CD1c-positive myeloid dendritic cell (primary cell): ENCODE measurements at regions not wholly inside any gene's neighbourhood (a gene's known extent, or its start where the extent isn't known, plus 50 kb on each side); places are given as distances from the start of the nearest gene placed in this dataset.
"Not testable (repeated sequence)": the region's sequence is repeated elsewhere in the genome, so short reads cannot be mapped to it uniquely, and the experiment has no call there.

ENCODE experiments used
- DNase-seq: peaks from one replicate; pipeline ENCODE4 v3.0.0-alpha.2; 2016; ENCODE audit errors: extremely low spot score

- peak; percentile 28 for DNase-seq
These were observed 100.0 kb upstream of the EDEM3 start for GRCh38 chr1:184854496-184855140.

DNA sequence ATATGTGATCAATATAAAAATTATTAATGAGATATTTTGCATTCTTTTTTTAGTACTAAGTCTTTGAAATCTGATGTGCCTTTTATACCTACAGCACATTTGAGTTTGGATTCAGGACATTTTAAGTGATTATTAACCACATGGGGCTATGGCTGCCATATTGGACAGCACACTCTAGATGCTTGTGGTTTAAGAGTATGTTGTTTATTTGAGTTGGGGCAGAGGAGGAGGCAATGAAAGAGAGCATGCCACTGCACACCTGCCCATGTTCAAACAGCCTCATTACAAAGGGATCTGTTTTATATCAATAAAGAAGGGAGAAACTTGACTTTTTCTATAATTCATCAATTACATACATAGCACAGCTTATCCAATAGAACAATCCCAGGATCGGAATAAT, 99.4 kb upstream of the EDEM3 start:
- DNase-seq, result no peak

DNA sequence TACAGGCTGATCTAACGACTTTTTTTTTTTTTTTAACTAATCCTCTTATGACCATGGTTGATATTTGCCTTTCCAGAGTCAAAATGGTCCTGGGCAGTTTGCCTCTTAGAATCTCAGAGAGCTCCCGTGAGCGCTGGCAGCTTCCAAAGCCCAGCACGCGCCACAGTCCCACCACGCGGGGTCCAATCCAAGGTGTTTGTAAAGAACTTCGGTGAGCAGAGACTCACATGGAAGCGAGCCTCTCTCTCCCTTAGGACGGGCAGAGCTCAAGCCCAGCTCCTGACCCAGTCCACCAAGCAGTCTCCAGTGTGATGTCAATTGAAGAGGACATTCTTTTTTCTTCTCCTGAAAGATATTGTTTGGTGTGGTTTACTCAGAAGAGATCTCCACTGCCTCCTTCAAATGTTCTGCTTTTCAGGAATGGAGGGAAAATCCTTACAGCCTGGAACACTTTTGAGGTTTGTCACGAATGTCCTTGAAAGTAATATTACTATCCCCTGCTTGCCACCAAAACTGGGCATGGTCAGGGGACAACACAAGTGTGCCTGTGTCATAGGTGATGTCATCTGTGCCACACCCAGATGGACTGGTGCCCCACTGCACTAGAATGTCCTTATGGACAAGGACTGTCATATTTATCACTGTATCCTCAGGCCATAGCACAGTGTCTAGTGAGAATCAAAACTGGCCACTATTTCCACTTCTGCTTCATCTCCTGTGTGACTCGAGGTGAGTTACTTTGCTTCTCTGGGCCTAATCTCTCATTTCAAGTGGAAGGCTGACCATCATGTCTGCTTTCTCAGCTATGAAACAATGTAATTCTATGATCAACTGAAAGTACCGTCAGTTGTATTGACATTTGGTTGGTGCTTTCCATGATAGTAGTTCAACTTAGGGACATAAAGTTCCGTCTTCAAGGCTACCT, 97.4 kb upstream of the EDEM3 start:
- DNase-seq, result no peak

DNA sequence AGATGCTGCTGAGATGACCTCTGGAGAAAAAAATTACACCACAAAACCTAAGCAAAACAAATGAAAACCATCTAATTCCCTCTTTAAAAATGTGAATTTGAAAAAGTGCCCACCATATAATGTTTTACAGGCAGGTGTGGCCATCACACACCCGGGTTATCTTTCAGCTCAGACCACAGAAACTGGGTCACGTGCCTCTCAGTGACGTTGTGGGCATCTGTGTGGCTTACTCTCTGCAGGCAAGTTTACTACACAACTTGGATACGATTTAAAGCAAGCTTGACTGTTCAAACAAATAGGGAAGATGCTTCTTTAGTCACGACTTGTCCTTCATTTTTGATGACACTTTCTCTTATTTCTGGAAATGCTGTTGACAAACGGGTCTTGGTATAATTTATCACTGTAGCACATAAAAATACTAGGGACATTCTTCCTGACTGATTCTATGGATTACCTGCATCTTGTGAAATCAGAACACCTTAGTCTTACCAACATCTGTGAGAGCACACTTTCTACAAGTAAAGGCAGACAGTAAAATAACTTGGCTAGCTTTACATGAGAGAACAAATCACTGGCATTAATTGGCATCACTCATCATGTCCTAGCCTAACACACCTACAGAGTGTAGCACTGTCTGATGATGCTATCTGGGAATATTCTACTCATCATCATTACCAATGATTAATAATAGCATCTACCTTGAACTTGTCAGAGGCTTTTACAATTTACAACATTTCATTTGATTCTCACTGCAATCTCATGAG, 89.3 kb upstream of the EDEM3 start:
- no peak for DNase-seq

DNA sequence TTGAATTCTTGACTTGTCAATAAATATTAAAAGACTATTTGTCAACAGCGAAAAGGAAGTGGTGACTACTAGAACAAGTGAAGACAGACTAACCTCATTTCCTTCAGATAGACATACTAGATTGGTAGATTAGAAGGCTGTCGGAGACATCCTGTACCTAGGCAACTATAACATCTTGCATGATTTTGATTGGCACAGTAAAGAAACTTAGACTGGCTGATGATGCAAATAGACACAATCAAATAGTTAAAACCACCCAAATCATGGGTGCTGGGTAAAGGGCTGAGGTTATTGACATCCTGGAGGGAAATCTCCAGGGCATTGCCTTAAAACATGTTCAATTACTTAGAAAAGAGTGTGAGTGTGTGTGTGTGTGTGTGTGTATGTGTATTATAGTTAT, 85.9 kb upstream of the EDEM3 start:
- peak; percentile 10 for DNase-seq

GRCh38 chr1:184838504-184838951, 83.9 kb upstream of the EDEM3 start:
- peak; percentile 8 for DNase-seq

DNA sequence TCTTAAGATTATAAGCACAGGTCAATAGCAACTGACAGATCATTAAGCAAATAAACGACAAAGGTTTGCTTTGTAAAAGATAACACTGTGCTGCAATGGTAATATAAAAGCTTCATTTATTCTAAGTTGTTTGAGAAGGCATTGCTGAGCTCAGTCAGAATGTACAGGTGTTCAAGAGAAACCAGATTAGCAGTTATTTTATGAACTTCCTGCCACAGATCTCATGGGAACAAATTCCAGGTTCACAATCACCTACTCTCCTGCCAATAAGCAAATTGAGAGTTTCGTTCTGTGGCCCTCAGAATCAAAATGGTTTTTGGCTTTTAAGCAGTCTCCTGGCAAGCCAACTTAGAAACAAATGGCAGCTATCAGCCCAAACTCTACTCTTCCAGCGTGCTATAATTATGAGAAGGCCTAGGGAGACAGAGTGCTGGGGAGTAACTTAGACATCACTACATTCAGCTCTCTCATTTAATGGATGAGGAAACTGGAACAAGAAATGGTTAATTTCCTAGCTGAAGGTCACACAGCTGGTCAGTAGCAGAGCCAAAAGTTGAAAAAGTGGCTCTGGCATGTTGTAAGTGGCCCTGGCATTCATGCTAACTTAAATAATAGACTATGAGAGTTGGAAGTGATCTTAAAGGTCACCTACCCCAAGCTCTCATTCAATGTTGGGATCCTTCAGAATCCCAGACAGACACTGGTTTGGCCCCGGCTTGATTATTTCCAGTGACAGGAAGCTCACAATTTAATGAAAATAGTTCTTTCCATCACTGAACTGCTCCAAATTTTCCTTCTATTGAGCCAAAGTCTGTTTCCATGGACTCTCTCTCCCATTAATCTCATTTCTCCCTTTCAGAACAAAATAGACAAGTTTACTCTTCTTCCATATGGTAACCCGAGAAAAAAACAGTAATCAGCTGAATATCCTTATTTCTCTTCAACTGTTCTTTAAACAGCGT, 82.6 kb upstream of the EDEM3 start:
- DNase-seq, result no peak

GRCh38 chr1:184836141-184836540, 81.5 kb upstream of the EDEM3 start:
- DNase-seq, result no peak

GRCh38 chr1:184833994-184834393, 79.3 kb upstream of the EDEM3 start:
- not testable (repeated sequence) for DNase-seq

DNA sequence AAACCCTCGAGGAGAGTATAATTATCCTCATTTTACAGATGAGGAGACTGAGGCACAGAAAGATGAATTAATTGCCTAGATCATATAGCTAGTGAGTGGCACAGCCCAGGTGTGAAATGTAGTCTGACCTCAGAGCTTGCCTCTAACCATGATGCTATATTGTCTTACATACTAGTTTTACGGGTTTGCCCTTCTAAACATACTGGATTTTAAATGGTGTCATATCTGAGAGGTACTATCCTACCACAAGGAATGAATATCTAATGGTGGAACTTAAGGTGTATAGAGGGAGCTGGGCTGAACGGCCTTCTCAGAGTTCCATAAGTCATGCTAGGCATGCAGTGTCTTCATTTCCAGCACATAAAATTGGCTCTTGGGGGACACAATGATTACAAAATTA, 77.9 kb upstream of the EDEM3 start:
- no peak for DNase-seq

- DNase-seq, result not testable (repeated sequence)
These were observed 74.8 kb upstream of the EDEM3 start for GRCh38 chr1:184829496-184829895.

DNA sequence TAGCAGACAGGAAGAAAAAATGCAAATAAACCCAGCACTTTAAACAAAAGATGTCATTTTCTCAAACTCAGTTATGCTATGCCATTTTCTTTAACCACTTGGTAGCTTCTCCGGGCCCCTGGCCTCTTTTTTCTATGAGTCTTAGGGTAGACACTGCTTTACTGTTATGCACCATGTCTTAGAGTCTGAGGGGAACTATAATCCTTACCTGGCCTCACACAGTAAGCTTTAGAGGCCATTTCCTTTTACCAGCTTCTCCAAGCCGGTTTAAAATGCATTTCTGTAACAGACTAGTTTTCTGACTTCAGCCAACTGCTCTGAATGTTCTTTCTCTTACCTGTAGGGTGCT, 73.7 kb upstream of the EDEM3 start:
- no peak for DNase-seq

- DNase-seq, result no peak
These were observed 73.1 kb upstream of the EDEM3 start for GRCh38 chr1:184827600-184828368.

DNA sequence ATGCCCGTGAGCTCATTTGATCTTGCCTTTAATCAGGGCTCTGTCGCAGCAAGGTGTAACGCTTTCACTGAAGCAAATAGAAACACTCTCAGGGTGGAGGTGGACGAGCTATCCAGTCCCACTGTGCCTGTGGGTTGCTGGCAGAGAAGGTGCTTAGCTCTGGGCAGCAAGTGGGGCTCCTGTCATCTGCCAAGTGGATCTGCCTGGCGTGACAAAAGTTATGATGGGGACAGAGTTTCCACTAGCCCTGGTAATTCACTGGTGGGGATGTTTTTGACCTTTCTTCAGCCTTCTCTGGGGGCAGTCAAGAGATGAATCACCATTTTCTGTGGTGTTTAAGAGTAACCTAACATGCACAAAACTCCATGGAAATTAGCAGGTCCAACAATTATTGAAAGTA, 71.3 kb upstream of the EDEM3 start:
- DNase-seq, result no peak

DNA sequence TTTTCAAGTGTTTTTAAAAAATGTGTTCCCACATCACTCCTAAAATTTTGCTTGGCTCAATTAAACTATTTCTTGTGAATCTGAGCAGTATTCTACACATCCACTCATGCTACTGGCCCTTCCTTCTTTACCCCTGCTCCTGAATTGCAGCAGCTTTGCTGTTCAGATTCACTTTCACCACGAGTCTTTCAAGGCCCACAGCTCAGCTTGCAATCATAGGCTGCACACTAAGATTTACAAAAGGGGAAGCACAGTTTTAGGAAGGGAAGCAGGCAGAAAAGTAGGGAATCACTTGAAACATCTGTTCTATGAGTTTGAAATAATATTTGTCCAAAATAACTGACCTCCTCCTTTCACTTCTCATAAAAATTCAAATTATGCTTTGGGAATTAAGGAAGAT, 70.9 kb upstream of the EDEM3 start:
- DNase-seq, result peak; percentile 77

GRCh38 chr1:184824691-184825323, 70.1 kb upstream of the EDEM3 start:
- peak; percentile 52 for DNase-seq

DNA sequence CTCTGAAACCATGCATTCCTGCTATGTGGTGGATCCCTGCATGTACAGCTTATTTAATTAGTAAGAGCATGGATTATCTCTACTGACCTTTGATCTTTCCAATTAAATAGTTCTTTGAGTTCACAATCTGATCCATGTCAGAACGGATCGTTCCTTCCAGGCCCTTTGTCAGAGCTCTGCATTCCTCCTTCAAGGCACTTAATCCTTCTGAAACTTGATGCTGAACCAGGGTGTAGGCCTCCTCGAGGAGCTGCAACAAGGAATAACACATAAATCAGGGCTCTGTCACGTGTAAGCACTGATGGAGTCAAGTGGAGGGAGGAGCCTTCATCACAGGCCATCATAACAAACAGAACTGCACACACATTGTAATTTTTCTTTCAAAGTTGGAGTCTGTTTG, 68.4 kb upstream of the EDEM3 start:
- DNase-seq, result no peak

DNA sequence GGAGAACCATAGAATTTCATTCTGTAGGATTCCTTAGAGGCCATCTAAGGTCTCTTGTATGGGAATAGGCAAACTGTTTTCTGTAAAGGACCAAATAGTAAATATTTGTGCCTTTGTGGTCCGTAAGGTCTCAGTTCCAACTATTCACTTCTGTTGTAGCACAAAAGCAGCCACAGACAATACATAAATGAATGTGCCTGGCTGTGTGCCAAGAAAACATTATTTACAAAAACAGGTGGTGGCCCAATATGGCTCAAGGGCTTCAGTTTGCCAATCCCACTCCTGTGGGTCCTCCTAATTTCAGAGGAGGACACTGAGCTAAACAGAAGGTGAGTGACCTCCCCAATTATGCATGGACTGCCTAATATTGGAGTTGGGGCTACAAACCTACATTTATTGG, 67.6 kb upstream of the EDEM3 start:
- no peak for DNase-seq

GRCh38 chr1:184821658-184822057, 67.0 kb upstream of the EDEM3 start:
- no peak for DNase-seq

DNA sequence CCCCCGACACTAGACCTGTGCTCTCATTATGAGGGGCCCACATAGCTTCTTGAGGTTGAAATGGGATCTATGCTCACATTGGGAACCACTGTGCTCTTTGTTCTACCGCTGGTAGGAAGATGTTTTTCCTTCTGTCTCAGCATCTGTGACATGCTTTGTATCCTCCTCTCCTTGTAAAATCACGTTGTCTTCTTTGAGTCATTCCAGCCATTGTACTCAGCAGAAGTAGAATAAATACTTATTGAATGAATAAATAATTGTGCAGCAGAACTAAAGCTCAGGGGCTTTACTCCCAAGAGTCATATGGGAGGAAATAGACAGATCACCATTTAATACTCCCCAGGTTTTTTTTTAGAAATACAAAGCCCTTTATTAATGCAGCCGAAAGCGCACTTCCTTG, 66.3 kb upstream of the EDEM3 start:
- DNase-seq, result no peak
